RWPE2 (cell line): ENCODE measurements at regions not wholly inside any gene's neighbourhood (a gene's known extent, or its start where the extent isn't known, plus 50 kb on each side); places are given as distances from the start of the nearest gene placed in this dataset.

ENCODE experiments used
- ATAC-seq: fragments of 200-7000 bp; cut with Tn5 transposase; 3 replicates; pipeline ENCODE4 v1.9.1; 2021; ENCODE audit warnings: low read depth
- DNase-seq: peaks from one replicate; pipeline ENCODE4 v3.0.0-alpha.2; 2020; ENCODE audit warnings: low spot score
- H3K27ac ChIP-seq: fragments of 450-650 bp; 2 replicates; pipeline ENCODE4 v1.5.1; 2017; ENCODE audit warnings: mild to moderate bottlenecking; ENCODE audit not compliant: poor library complexity, severe bottlenecking
- H3K27me3 ChIP-seq: fragments of 250-450 bp; sonication (Bioruptor Pico); 2 replicates; pipeline ENCODE4 v1.5.1; 2021; ENCODE audit warnings: mild to moderate bottlenecking, moderate library complexity; ENCODE audit not compliant: insufficient read depth, poor library complexity, severe bottlenecking
- H3K36me3 ChIP-seq: fragments of 250-450 bp; sonication (Bioruptor Pico); 2 replicates; pipeline ENCODE4 v1.5.1; 2020; ENCODE audit warnings: low read depth, mild to moderate bottlenecking, moderate library complexity
- H3K4me1 ChIP-seq: fragments of 250-450 bp; sonication (Bioruptor Pico); 2 replicates; pipeline ENCODE4 v1.5.1; 2021; ENCODE audit warnings: mild to moderate bottlenecking, moderate library complexity; ENCODE audit not compliant: insufficient read depth, poor library complexity, severe bottlenecking
- H3K4me3 ChIP-seq: fragments of 250-450 bp; sonication (Bioruptor Pico); 2 replicates; pipeline ENCODE4 v1.5.1; 2021; ENCODE audit warnings: mild to moderate bottlenecking, moderate library complexity; ENCODE audit not compliant: severe bottlenecking
- H3K9me3 ChIP-seq: fragments of 250-450 bp; sonication (Bioruptor Pico); 2 replicates; pipeline ENCODE4 v1.5.1; 2021; ENCODE audit warnings: mild to moderate bottlenecking, moderate library complexity; ENCODE audit not compliant: severe bottlenecking
- CTCF ChIP-seq: fragments of 450-650 bp; IDR thresholded peaks from one replicate; pipeline ENCODE4 v1.5.1; 2017; ENCODE audit warnings: mild to moderate bottlenecking, moderate library complexity; ENCODE audit not compliant: poor library complexity, severe bottlenecking

GRCh38 chr11:7167976-7168740 is 79.4 kb downstream of the RBMXL2 start:
- ATAC-seq = no peak
- no peaks in the 10 kb centered on the region for H3K4me1 ChIP-seq
- H3K27me3 ChIP-seq = no peaks in the 10 kb centered on the region
- H3K9me3 ChIP-seq = no peaks in the 10 kb centered on the region
- H3K36me3 ChIP-seq = no peaks in the 10 kb centered on the region
- no peak for DNase-seq
- no peak overlapping the region for H3K27ac ChIP-seq
- no peak for TF ChIP-seq CTCF
- no peak overlapping the region for H3K4me3 ChIP-seq

- Histone ChIP-seq H3K9me3 (no peaks in the 10 kb centered on the region), H3K4me3 (no peak overlapping the region), H3K36me3 (no peaks in the 10 kb centered on the region), H3K4me1 (no peaks in the 10 kb centered on the region), H3K27ac (no peak overlapping the region), H3K27me3 (no peaks in the 10 kb centered on the region)
- DNase-seq (no peak), ATAC-seq (no peak)
- TF ChIP-seq CTCF = no peak
Measured at GRCh38 chr11:7168741-7168990, 79.9 kb downstream of the RBMXL2 start.

- no peaks in the 10 kb centered on the region for H3K36me3 ChIP-seq
- H3K4me3 ChIP-seq = no peak overlapping the region
- no peaks in the 10 kb centered on the region for H3K4me1 ChIP-seq
- H3K9me3 ChIP-seq = no peaks in the 10 kb centered on the region
- no peak overlapping the region for H3K27ac ChIP-seq
- no peak for TF ChIP-seq CTCF
- ATAC-seq (no peak), DNase-seq (no peak)
- H3K27me3 ChIP-seq = no peaks in the 10 kb centered on the region
Measured at GRCh38 chr11:7170431-7170830, 81.3 kb upstream of the SYT9 start.

- ATAC-seq = no peak
- no peak for TF ChIP-seq CTCF
- H3K27me3 ChIP-seq = no peaks in the 10 kb centered on the region
- no peaks in the 10 kb centered on the region for H3K4me1 ChIP-seq
- no peaks in the 10 kb centered on the region for H3K36me3 ChIP-seq
- H3K9me3 ChIP-seq = no peaks in the 10 kb centered on the region
- no peak overlapping the region for H3K27ac ChIP-seq
- no peak overlapping the region for H3K4me3 ChIP-seq
- DNase-seq = no peak
Measured at GRCh38 chr11:7175007-7175406, 76.7 kb upstream of the SYT9 start.

- Histone ChIP-seq H3K27ac (no peak overlapping the region), H3K9me3 (no peaks in the 10 kb centered on the region), H3K27me3 (no peaks in the 10 kb centered on the region), H3K4me3 (no peak overlapping the region), H3K4me1 (no peaks in the 10 kb centered on the region), H3K36me3 (no peaks in the 10 kb centered on the region)
- ATAC-seq (no peak), DNase-seq (no peak)
- no peak for TF ChIP-seq CTCF
Measured at GRCh38 chr11:7186190-7186589, 65.5 kb upstream of the SYT9 start.
